ENCODE measurements at regions not wholly inside any gene's neighbourhood (a gene's known extent, or its start where the extent isn't known, plus 50 kb on each side); places are given as distances from the start of the nearest gene placed in this dataset.

GRCh38 chr9:23088932-23089364 is 642.3 kb downstream of the DMRTA1 start:
- DNase-seq, result no peak
- H3K27me3 Mint-ChIP-seq, result no peaks in the 10 kb centered on the region
- H3K4me3 ChIP-seq (ENCODE audit: low read length), result no peak overlapping the region
- H3K36me3 ChIP-seq (ENCODE audit: insufficient read depth, low read length), result no peaks in the 10 kb centered on the region
- H3K27me3 ChIP-seq (ENCODE audit: insufficient read depth, low read length, poor library complexity, severe bottlenecking), result no peaks in the 10 kb centered on the region
- H3K9me3 Mint-ChIP-seq, result peaks cover 9 to 30% (median 10%) of the 10 kb centered on the region in 5 donors
- no peak overlapping the region for H3K27ac ChIP-seq (ENCODE audit: low read depth, low read length)
- H3K4me3 Mint-ChIP-seq, result no peak overlapping the region
- H3K36me3 Mint-ChIP-seq, result no peaks in the 10 kb centered on the region
- H3K4me1 ChIP-seq (ENCODE audit: insufficient read depth, low read length), result no peaks in the 10 kb centered on the region
- CTCF ChIA-PET, result no interaction called here
- H3K9me3 ChIP-seq (ENCODE audit: low read length), result no peaks in the 10 kb centered on the region
- no peaks in the 10 kb centered on the region for H3K4me1 Mint-ChIP-seq
- no peak overlapping the region for H3K27ac Mint-ChIP-seq
- POLR2A ChIA-PET, result no interaction called here

GRCh38 chr9:23117616-23118015 is 671.0 kb downstream of the DMRTA1 start:
- no peak overlapping the region for H3K27ac ChIP-seq (ENCODE audit: low read depth, low read length)
- Mint-ChIP-seq H3K27me3 (no peaks in the 10 kb centered on the region), H3K4me3 (no peak overlapping the region), H3K27ac (no peak overlapping the region), H3K9me3 (peaks cover 0 to 34% (median 0%) of the 10 kb centered on the region in 5 donors), H3K36me3 (no peaks in the 10 kb centered on the region), H3K4me1 (no peaks in the 10 kb centered on the region)
- no peaks in the 10 kb centered on the region for H3K9me3 ChIP-seq (ENCODE audit: low read length)
- no peaks in the 10 kb centered on the region for H3K4me1 ChIP-seq (ENCODE audit: insufficient read depth, low read length)
- no peak overlapping the region for H3K4me3 ChIP-seq (ENCODE audit: low read length)
- ChIA-PET POLR2A (no interaction called here), CTCF (no interaction called here)
- no peak for DNase-seq
- H3K27me3 ChIP-seq (ENCODE audit: insufficient read depth, low read length, poor library complexity, severe bottlenecking), result no peaks in the 10 kb centered on the region
- H3K36me3 ChIP-seq (ENCODE audit: insufficient read depth, low read length), result no peaks in the 10 kb centered on the region

GRCh38 chr9:23120630-23121029 is 674.0 kb downstream of the DMRTA1 start:
- H3K9me3 ChIP-seq (ENCODE audit: low read length), result no peaks in the 10 kb centered on the region
- peaks cover 0 to 41% (median 3%) of the 10 kb centered on the region in 5 donors for H3K9me3 Mint-ChIP-seq
- H3K27ac Mint-ChIP-seq, result no peak overlapping the region
- DNase-seq, result no peak
- ChIA-PET POLR2A (no interaction called here), CTCF (no interaction called here)
- H3K36me3 ChIP-seq (ENCODE audit: insufficient read depth, low read length), result no peaks in the 10 kb centered on the region
- H3K4me3 ChIP-seq (ENCODE audit: low read length), result no peak overlapping the region
- no peaks in the 10 kb centered on the region for H3K27me3 ChIP-seq (ENCODE audit: insufficient read depth, low read length, poor library complexity, severe bottlenecking)
- H3K27me3 Mint-ChIP-seq, result no peaks in the 10 kb centered on the region
- H3K36me3 Mint-ChIP-seq, result no peaks in the 10 kb centered on the region
- H3K27ac ChIP-seq (ENCODE audit: low read depth, low read length), result no peak overlapping the region
- H3K4me1 Mint-ChIP-seq, result no peaks in the 10 kb centered on the region
- no peak overlapping the region for H3K4me3 Mint-ChIP-seq
- H3K4me1 ChIP-seq (ENCODE audit: insufficient read depth, low read length), result no peaks in the 10 kb centered on the region

GRCh38 chr9:23123048-23123632 is 676.5 kb downstream of the DMRTA1 start:
- ChIA-PET CTCF (no interaction called here), POLR2A (no interaction called here)
- H3K4me3 Mint-ChIP-seq, result no peak overlapping the region
- H3K9me3 ChIP-seq (ENCODE audit: low read length), result no peaks in the 10 kb centered on the region
- peaks cover 0 to 43% (median 3%) of the 10 kb centered on the region in 5 donors for H3K9me3 Mint-ChIP-seq
- H3K36me3 Mint-ChIP-seq, result no peaks in the 10 kb centered on the region
- no peak for DNase-seq
- no peak overlapping the region for H3K4me3 ChIP-seq (ENCODE audit: low read length)
- no peaks in the 10 kb centered on the region for H3K27me3 Mint-ChIP-seq
- no peak overlapping the region for H3K27ac Mint-ChIP-seq
- H3K36me3 ChIP-seq (ENCODE audit: insufficient read depth, low read length), result no peaks in the 10 kb centered on the region
- no peaks in the 10 kb centered on the region for H3K27me3 ChIP-seq (ENCODE audit: insufficient read depth, low read length, poor library complexity, severe bottlenecking)
- H3K4me1 Mint-ChIP-seq, result no peaks in the 10 kb centered on the region
- no peak overlapping the region for H3K27ac ChIP-seq (ENCODE audit: low read depth, low read length)
- no peaks in the 10 kb centered on the region for H3K4me1 ChIP-seq (ENCODE audit: insufficient read depth, low read length)

- Mint-ChIP-seq H3K4me1 (no peaks in the 10 kb centered on the region), H3K27me3 (no peaks in the 10 kb centered on the region), H3K9me3 (peaks cover 3 to 41% (median 16%) of the 10 kb centered on the region in 5 donors), H3K36me3 (no peaks in the 10 kb centered on the region), H3K27ac (no peak overlapping the region), H3K4me3 (no peak overlapping the region)
- no peak for DNase-seq
- ChIA-PET CTCF (no interaction called here), POLR2A (no interaction called here)
- Histone ChIP-seq H3K27ac (ENCODE audit: low read depth, low read length) (no peak overlapping the region), H3K4me3 (ENCODE audit: low read length) (no peak overlapping the region), H3K9me3 (ENCODE audit: low read length) (no peaks in the 10 kb centered on the region), H3K27me3 (ENCODE audit: insufficient read depth, low read length, poor library complexity, severe bottlenecking) (no peaks in the 10 kb centered on the region), H3K4me1 (ENCODE audit: insufficient read depth, low read length) (no peaks in the 10 kb centered on the region), H3K36me3 (ENCODE audit: insufficient read depth, low read length) (no peaks in the 10 kb centered on the region)
These were observed 680.6 kb downstream of the ELAVL2 start for GRCh38 chr9:23145467-23145866.

GRCh38 chr9:23153058-23153457 is 673.0 kb downstream of the ELAVL2 start:
- Histone ChIP-seq H3K9me3 (ENCODE audit: low read length) (no peaks in the 10 kb centered on the region), H3K4me3 (ENCODE audit: low read length) (no peak overlapping the region), H3K27ac (ENCODE audit: low read depth, low read length) (no peak overlapping the region), H3K27me3 (ENCODE audit: insufficient read depth, low read length, poor library complexity, severe bottlenecking) (no peaks in the 10 kb centered on the region), H3K36me3 (ENCODE audit: insufficient read depth, low read length) (no peaks in the 10 kb centered on the region), H3K4me1 (ENCODE audit: insufficient read depth, low read length) (no peaks in the 10 kb centered on the region)
- H3K27me3 Mint-ChIP-seq, result no peaks in the 10 kb centered on the region
- H3K36me3 Mint-ChIP-seq, result no peaks in the 10 kb centered on the region
- CTCF ChIA-PET, result no interaction called here
- peaks cover 5 to 31% (median 10%) of the 10 kb centered on the region in 5 donors for H3K9me3 Mint-ChIP-seq
- no peak for DNase-seq
- H3K4me3 Mint-ChIP-seq, result no peak overlapping the region
- H3K27ac Mint-ChIP-seq, result no peak overlapping the region
- H3K4me1 Mint-ChIP-seq, result no peaks in the 10 kb centered on the region
- POLR2A ChIA-PET, result no interaction called here

GRCh38 chr9:23160491-23160890 is 665.5 kb downstream of the ELAVL2 start:
- ChIA-PET POLR2A (no interaction called here), CTCF (no interaction called here)
- no peaks in the 10 kb centered on the region for H3K4me1 Mint-ChIP-seq
- H3K36me3 Mint-ChIP-seq, result no peaks in the 10 kb centered on the region
- peak overlapping the region in 1 of 8 donors; percentile 21 for H3K27ac Mint-ChIP-seq
- Histone ChIP-seq H3K27ac (ENCODE audit: low read depth, low read length) (no peak overlapping the region), H3K9me3 (ENCODE audit: low read length) (no peaks in the 10 kb centered on the region), H3K36me3 (ENCODE audit: insufficient read depth, low read length) (no peaks in the 10 kb centered on the region), H3K27me3 (ENCODE audit: insufficient read depth, low read length, poor library complexity, severe bottlenecking) (no peaks in the 10 kb centered on the region), H3K4me1 (ENCODE audit: insufficient read depth, low read length) (no peaks in the 10 kb centered on the region), H3K4me3 (ENCODE audit: low read length) (no peak overlapping the region)
- H3K4me3 Mint-ChIP-seq, result no peak overlapping the region
- no peaks in the 10 kb centered on the region for H3K27me3 Mint-ChIP-seq
- H3K9me3 Mint-ChIP-seq, result peaks cover 6 to 32% (median 12%) of the 10 kb centered on the region in 5 donors
- no peak for DNase-seq

- no peak overlapping the region for H3K4me3 ChIP-seq (ENCODE audit: low read length)
- no peak overlapping the region for H3K27ac ChIP-seq (ENCODE audit: low read depth, low read length)
- no peaks in the 10 kb centered on the region for H3K36me3 ChIP-seq (ENCODE audit: insufficient read depth, low read length)
- Mint-ChIP-seq H3K4me1 (no peaks in the 10 kb centered on the region), H3K9me3 (peaks cover 9 to 37% (median 12%) of the 10 kb centered on the region in 5 donors), H3K27ac (no peak overlapping the region), H3K4me3 (no peak overlapping the region), H3K36me3 (no peaks in the 10 kb centered on the region), H3K27me3 (no peaks in the 10 kb centered on the region)
- H3K4me1 ChIP-seq (ENCODE audit: insufficient read depth, low read length), result no peaks in the 10 kb centered on the region
- no peak for DNase-seq
- H3K27me3 ChIP-seq (ENCODE audit: insufficient read depth, low read length, poor library complexity, severe bottlenecking), result no peaks in the 10 kb centered on the region
- ChIA-PET CTCF (no interaction called here), POLR2A (no interaction called here)
- H3K9me3 ChIP-seq (ENCODE audit: low read length), result no peaks in the 10 kb centered on the region
These were observed 665.0 kb downstream of the ELAVL2 start for GRCh38 chr9:23160952-23161469.
